Astrocyte of the cerebellum (primary cell): ENCODE measurements at regions not wholly inside any gene's neighbourhood (a gene's known extent, or its start where the extent isn't known, plus 50 kb on each side); places are given as distances from the start of the nearest gene placed in this dataset.

Source experiments
- DNase-seq: peaks from one replicate; pipeline ENCODE4 v3.0.0-alpha.2; 2011; ENCODE audit warnings: low read depth
- H3K4me3 ChIP-seq: 2 replicates; pipeline ENCODE4 v1.5.1; 2011; ENCODE audit warnings: mild to moderate bottlenecking, low read depth, low read length, moderate library complexity
- CTCF ChIP-seq: IDR thresholded peaks from 2 replicates; pipeline ENCODE4 v1.5.1; 2012; ENCODE audit warnings: low read length, low read depth, moderate library complexity, mild to moderate bottlenecking; ENCODE audit errors: missing control alignments
- in situ Hi-C: cut with HindIII; loops from 2 replicates; pipeline ENCODE4 v1.10.0; 2017; ENCODE audit warnings: low sequenced_read_pairs

- H3K4me3 ChIP-seq: no peak overlapping the region
- DNase-seq: no peak
- in situ Hi-C loops: loop anchor here (5.0 kb wide), 1 partner anchor 65 kb away; no protein-coding TSS in a partner anchor
- no peak for TF ChIP-seq CTCF
Observed at GRCh38 chr3:186432189-186432588, 70.2 kb upstream of the DGKG start.

GRCh38 chr3:186427627-186428281 is 65.7 kb upstream of the DGKG start:
- no peak for DNase-seq
- in situ Hi-C loops: no loop called here
- no peak overlapping the region for H3K4me3 ChIP-seq
- no peak for TF ChIP-seq CTCF

GRCh38 chr3:186425788-186426730 is 64.0 kb upstream of the DGKG start:
- peak; percentile 68 for TF ChIP-seq CTCF
- DNase-seq: peak; percentile 77
- H3K4me3 ChIP-seq: no peak overlapping the region
- in situ Hi-C loops: no loop called here

- TF ChIP-seq CTCF: no peak
- no peak overlapping the region for H3K4me3 ChIP-seq
- in situ Hi-C loops: no loop called here
- no peak for DNase-seq
Observed at GRCh38 chr3:186421946-186422345, 59.9 kb upstream of the DGKG start.

- in situ Hi-C loops: no loop called here
- no peak for DNase-seq
- no peak for TF ChIP-seq CTCF
- H3K4me3 ChIP-seq: no peak overlapping the region
Observed at GRCh38 chr3:186418671-186419145, 56.7 kb upstream of the DGKG start.

- no peak for TF ChIP-seq CTCF
- in situ Hi-C loops: no loop called here
- H3K4me3 ChIP-seq: no peak overlapping the region
- no peak for DNase-seq
Observed at GRCh38 chr3:186417791-186418190, 55.8 kb upstream of the DGKG start.
